GM18517 (cell line): ENCODE measurements at regions not wholly inside any gene's neighbourhood (a gene's known extent, or its start where the extent isn't known, plus 50 kb on each side); places are given as distances from the start of the nearest gene placed in this dataset.
"Not testable (repeated sequence)": the region's sequence is repeated elsewhere in the genome, so short reads cannot be mapped to it uniquely, and the experiment has no call there.

ENCODE experiments used
- ATAC-seq: cut with Tn5 transposase; IDR thresholded peaks from one replicate; pipeline ENCODE4 v1.9.1; 2021; ENCODE audit warnings: mild to moderate bottlenecking, moderate library complexity; ENCODE audit not compliant: unreplicated experiment

DNA sequence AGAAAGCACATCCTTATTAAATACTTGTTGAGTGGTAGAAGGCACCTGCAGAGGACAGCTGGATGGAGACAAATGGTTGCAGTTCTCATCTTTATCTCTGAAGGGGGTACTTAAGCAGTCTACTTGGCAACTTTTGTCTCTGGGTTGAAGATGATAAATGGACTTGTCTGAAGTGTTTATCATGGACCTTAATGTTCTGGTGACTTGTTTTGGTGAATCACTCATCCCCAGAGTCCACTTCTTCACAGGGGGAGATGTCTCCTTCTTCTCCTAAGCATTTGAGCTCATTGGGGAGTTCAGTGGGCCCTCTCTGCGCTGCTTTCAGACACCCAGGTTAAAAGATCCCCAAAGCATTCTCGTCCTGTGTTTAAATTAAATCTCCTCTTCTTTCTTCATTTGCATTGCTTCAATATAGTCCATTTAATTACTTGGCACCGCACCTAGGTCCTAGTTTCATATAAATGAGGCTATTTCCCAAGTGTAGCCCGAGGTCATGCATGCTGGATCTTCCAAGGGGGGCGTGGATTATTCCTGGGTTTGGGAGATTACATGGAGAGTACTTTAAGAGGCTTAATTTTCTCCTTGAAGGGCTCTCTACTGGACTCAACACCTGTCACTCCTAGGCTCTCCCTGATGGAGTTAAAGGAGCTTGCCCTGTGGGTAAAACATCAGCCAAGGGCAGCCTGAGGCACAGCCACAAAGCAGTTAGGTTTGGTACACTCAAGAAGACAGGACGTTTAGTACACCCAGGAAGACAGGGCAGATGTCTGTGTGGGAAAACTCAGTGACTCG, 239.3 kb upstream of the C2CD4B start:
- no peak for ATAC-seq

DNA sequence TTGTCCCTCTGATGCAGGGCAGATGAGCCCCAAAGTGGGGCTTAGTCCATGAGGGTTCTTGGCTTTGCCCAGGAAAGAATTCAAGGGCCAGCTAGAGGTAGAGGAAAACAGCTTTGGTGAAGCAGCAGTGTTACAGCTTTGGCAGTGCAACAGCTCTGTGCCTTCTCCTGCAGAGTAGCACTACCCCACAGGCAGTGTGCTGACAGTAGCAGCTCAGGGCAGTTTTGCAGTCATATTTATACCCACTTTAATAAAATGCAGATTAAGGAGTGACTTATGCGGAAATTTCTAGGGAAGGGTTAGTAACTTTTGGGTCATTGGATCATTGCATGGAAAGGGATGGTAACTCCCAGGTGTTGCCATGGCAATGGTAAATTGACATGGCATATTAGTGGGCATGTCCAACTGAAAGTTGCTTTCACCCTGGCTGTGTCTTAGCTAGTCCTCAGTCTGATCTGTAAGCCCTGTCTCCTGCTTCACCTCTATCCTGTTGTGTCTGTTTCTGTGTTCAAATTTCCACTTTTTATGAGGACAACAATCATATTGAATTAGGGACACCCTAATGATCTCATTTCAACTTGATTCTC, 241.3 kb upstream of the C2CD4B start:
- ATAC-seq = no peak

DNA sequence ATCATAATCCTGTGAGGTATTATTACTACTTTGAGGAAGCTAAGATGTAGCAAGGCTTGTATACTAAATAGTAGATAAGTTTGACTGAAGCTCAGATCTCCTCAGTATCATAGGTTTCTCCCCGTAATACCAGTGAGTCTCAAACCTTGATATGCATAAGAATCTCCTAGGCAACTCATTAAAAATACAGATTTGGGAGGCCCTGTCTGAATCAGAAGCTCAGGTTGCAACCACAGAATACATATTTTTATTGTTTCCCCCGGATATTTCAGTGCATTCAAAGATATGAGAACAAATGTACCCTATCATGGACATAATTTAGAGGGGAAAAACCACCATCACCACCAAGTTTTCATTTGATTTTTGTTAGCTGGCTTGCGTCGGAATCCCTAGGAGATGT, 242.1 kb upstream of the C2CD4B start:
- ATAC-seq = no peak

DNA sequence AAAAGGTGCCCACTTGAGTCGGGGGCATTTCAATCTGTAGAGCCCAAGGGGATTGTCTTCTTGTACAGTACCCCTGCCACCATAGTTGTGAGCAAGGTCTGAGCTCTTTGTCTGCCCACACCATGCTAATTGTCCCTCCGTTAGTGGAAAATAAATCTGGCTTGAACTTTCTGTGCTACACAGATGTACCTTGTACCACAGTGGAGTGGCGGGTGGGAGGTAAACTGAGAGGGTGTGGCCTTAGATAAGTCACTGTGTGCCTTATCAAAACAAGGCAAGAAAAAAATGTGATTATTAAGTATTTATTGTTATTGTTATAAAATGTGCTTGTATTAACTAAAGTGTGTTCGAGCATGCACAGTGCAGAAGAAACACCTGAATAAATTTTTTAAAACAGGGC, 242.9 kb upstream of the C2CD4B start:
- ATAC-seq = no peak

DNA sequence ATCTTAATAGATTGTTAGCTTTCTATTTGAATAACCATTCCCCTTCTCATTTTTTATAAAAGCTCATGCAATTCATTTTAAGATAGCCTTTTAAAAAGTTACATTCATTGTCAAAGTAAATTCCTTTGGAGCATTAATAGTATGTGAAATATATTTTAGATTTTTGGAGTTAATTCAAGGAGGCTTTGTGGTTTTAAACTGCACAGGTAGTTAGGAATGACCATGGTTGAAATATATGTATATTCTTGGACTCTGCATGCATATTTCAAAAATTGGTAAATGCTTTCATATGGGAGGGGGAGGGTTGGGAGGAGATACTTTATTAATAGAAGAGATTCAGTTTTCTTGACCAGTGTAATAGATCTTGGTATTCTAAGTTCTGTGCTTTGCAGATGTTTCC, 244.4 kb upstream of the C2CD4B start:
- ATAC-seq = no peak

DNA sequence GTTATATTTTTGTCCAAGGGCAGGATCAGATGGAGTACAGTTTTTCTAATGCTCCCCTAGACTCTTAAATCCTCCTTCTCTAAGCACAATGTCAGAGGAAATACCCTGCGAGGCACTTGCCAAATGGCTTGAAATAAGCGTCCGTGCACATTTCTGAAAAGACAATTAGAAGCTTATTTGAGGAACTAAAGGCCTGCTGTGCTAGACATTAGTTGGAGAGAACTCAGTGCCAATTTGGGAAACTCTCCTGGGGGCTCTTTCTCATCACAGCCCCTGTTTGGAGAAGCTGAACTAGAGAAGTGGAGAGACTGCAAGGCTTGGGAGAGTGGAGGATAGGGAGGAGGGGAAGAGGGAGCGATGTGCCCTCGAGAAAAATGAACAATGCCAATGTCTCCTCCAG, 247.6 kb upstream of the C2CD4B start:
- ATAC-seq = no peak

DNA sequence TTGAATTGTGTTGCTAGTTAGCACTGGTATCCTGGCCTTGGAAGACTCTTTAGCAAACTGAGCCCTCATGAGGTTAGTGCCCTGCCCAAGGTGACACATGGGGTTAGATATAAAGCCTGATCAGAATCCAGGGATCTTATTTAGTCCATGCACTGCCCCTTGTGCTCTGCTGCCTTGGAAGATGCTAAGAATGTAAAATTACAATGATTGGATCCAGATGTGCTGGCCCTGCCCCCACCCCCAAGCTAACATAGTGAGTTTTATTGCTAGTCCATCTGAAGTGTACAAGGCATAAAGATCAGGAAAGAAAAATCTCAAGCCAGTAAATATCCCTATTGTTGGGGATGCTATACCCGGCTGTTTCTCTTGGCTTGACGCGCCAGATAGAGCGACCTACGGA, 248.1 kb upstream of the C2CD4B start:
- no peak for ATAC-seq

DNA sequence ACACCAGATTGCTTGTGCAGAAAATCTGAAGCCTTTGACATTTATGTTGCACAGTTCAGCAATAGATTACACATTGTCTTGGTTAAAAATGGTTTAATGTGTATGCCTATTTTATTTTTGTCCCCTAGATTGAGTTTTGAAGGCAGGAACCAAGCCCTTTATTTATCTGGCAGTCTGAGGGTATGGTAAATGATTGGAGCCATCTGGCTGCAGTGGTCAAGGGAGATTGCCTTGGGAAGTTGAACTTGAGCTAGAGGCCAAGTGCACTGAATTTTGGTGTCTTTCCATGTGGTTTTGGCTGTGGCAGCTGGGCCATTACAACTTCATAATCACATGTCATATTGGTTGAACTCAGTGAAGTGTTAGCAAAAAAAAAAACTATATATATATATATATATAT, 248.7 kb upstream of the C2CD4B start:
- ATAC-seq = no peak

DNA sequence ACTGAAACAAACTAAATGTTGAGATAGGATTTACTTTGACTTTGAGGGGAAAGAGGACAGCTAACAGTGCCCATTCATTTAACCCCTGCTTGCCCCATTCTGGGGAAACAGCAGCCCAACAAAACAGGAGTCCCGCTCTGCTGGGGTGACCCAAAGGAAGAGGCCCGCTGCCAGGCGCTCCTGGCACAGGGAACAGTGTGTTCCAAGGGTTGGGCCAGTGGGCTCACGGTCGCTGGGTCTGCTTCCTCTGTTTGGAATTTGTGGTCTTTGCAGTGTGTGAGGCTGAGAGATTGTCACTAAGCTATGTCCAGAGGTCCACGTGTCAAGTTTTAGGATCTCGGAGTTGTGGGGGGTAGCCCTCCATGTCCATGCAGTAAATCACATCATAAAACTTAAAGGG, 250.4 kb upstream of the C2CD4B start:
- no peak for ATAC-seq

DNA sequence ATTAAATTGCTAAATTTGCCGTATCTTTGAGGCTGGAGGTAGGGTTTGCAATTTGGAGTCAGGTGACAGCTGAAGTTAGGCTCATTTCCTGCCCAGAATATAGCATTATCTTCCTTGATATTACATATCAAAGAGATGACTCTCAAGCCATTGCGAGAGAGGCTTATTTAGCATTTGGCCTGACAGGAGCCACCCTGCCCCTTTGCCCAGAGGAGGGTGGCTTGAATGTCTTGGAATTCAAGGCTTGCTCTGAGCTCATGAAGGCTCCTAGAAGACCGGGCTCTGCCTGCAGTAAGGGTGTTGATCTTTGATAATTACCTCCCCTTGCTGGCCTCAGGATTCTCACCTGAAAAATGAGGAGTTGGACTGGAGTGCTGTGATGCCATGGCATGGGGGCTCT, 251.4 kb upstream of the C2CD4B start:
- no peak for ATAC-seq

DNA sequence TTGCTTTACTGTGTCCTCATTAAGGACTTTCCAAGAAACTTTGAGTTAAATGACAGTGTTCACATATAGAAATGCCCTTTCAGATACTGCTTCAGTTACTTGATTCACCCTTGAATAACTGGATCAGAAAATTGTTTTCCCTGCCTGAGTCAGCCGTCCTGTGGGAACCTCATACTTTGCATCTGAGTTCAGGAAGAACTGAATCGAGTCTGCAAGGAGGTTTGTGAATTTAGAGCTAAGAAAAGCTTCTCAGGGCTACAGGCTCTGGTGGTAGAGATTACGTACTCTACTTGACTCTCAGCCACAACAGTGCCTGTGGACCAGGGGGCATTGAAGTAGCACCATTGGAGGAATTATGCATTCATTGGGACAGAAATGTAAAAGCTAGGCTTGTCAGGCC, 252.4 kb upstream of the C2CD4B start:
- no peak for ATAC-seq

DNA sequence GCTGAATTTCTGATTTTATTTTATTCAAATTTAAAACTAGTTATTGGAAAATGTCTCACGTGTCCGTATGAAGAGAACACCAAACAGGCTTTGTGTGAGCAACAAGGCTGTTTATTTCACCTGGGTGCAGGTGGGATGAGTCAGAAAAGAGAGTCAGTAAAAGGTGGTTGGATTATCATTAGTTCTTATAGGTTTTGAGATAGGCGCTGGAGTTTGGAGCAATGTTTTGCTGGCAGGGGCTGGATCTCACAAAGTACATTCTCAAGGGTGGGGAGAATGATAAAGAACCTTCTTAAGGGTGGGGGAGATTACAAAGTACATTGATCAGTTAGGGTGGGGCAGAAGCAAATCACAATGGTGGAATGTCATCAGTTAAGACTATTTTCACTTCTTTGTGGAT, 253.4 kb upstream of the C2CD4B start:
- not testable (repeated sequence) for ATAC-seq

DNA sequence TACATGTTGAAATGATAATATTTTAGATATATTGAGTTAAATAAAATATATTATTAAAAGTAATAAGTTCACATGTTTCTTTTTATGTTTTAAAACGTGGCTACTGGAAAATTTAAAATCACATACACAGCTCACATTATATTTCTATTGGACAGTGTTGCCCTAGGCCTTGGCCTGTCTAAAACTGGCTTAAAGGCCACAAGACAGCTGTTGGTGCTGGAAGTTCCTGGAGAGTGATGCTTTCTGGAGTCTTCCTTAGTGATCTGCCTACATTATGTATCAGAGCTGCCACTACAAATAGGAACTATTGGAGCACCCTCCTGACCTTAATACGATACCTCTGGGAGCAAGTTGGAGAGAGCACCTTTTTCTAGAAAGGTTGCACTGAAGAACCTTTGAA, 254.1 kb upstream of the C2CD4B start:
- ATAC-seq = no peak

DNA sequence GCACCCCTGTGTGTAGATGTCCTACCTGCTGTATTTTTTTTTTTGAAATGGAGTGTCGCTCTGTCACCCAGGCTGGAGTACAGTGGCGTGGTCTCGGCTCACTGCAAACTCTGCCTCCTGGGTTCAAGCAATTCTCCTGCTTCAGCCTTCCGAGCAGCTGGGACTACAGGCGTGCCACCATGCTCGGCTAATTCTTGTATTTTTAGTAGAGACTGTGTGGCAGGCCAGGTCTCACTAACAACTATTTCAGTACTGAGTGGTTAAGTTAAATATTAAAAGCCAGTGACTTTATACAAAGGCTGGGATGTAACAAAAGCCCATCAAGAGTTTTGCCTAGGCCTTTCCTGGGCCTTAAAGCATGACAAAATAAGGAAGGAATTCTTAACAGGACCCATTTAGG, 255.3 kb upstream of the C2CD4B start:
- ATAC-seq = not testable (repeated sequence)

DNA sequence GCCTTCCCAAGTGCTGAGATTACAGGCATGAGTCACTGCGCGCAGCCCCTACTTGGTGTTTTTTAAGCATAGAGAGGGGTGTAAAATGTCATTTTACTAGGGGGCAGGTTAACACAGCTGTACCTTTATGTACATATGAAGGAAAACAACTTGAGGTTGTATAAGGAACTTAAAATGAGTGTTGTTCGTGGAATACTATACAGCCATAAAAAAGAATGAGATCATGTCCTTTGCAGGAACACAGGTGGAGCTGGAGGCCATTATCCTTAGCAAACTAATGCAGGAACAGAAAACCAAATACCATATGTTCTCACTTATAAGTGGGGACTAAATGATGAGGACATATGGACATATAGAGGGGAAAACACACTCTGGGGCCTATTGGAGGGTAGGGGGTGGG, 256.2 kb upstream of the C2CD4B start:
- ATAC-seq = no peak

DNA sequence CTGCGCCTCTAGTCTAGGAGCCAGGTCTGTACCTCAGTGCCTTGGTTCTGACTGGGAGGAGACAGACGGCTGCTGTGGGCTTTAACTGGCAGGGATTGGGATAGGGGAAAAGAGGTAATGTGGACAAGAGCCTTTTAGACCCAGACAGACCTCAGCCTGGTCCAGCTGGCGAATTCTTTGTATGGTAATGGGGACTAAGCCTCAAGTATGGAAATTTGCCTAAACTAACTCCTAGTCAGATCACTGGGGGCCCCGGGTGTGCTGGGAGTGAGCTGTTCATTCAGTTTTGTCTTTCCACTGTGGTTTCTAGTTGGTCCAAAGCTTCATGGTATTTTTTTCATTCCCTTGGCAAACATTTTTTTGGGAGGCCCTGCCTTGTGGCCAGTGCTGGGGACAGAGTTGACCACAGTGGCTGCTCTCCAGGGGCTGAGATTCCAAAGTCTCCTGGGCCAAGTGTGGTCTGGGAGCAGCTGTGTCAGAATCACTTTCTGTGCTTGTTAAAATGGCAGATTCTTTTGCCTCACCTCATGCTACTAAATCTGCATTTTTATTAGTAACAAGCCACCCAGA, 261.4 kb upstream of the C2CD4B start:
- ATAC-seq = no peak

DNA sequence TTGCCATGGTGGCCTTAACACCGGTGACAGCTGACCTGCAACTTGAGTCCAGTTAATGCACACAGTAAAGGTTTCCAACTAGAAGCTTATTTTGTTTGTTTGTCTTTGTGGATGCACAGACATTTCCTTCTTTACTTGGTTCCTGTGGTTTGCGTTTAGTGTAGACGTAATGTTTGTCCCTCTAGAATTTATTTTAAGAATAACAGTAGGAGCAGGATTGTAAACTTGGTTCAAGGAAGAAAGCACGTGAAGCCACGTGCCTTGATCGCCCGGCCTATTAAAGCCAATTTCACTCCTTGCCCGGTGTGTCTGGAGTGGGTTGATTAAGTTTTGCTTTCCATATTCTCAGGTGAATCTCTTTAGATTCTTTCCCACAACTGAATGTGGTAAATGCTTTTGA, 263.2 kb upstream of the C2CD4B start:
- ATAC-seq = no peak

DNA sequence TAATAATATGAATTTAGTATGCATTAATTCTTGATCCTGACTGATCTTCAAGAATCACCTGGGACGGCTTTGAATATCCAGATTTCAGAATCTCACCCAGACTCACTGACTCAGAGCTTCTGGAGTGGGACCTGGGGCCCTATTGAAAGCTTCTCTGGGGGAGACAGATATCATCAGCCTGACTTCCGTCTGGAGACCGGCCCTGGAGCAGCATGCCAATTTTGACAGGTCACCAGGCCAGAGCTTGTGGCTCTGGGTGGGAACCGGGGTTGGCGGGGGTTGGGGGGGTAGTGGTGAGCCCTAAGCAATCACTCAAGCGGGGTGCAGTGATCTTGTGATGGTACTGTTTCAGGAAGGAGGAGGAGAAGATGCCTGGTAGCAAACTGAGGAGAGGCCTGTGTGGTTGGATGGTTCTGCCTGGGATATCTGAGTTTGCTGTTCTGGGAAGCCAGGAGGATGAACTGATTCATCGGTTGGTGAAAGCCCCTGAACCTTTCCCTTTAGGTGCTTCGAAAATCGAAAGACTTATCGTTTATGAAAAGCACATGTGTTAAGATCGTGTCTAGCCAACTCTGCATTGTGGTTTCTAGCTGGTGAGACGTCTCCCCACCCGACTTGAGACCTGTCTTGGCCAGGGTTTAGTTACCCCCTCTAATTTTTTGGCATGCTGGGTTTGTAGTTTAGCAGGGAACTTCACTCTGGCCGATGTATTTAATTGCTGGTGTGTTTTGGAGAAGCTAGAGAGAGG, 263.9 kb upstream of the C2CD4B start:
- ATAC-seq = no peak

DNA sequence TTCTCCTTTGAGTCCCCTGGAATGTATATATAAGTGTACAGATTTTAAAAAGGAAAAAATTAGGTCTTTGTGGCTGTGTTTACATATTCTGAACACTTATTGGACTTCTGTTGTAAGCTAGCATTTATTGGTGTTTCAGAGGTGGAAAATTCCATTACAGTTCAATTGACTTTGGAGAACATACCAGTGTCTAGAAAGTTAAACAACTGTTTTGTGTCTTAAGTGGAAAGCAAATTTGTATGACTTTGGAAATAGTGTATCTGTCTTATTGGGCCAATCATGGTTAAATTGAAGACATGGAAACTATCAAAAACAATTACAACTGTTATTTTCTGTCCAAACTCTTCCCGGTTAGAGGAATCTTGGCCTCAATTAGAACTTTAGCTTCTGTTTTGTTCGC, 265.0 kb upstream of the C2CD4B start:
- no peak for ATAC-seq

DNA sequence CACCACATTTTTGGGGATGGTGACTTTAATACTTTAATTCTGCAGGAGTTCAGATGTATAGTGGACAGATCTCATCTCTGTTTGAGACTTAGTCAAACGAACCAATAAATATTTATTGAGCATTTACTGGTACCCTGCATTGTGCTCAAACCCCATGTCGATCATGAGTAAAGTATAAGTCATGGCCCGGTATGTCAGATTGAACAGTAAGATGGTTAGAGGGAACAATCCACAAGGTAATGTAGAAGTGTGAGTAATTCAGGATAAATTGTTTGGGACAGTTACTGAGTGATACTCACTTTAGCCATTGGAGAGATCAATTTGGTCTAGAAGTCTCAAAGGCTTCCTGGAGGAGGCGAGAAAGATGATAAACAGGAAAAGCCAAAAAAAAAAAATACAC, 265.5 kb upstream of the C2CD4B start:
- no peak for ATAC-seq

DNA sequence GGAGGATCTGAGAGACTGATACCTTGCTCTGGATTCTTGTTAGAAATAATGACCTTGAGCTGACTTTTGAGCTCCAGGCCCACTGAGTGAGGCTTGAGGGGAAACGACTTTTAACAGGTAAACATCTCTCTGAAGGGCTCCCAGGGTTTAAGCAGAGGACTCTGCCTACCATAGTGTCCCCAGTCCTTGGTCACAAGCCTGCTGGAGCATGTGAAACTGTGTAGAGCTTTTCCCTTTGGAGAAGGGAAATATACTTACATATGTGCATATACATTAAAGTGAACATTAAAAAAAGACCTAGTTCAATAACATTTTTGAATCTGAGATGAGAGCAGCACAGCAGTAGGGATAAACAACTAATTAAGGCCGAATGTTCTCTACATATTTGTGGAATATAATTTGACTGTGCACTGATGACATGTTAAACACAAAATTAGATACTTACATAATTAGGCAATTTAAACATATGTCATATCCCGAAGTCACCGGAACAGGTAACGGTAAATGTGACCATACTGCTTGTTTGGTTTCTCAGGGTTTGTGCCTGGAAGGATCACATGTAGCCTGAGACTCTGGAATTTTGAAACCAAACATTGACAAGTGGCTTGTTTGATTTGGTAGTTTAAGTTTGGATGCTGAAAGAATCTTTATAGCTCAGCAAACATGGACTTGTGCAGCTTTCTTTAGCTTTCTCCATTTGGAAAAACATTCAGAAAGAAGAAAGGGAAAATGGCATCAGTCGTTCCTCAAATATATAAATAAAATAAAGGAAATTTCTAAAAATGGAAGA, 266.1 kb upstream of the C2CD4B start:
- no peak for ATAC-seq
